ENCODE measurements at regions not wholly inside any gene's neighbourhood (a gene's known extent, or its start where the extent isn't known, plus 50 kb on each side); places are given as distances from the start of the nearest gene placed in this dataset.

DNA sequence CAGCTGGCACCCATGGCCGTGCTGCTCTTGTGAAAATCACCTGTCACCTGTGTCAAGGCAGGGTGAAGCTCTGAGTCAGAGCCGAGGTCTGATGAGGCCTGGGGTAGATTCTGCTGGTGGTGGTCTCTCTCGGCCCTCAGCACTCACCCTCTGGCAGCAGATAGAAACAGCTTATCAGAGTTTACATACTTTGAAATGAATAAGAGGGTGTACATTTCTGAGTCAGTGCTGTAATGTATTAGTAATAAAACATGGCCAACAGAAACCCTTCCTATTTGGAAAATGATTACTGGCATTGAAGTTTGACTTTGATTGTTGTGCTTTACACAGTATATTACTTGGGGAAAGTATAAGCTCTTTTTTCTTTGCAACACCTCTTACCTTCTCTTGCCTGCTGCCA, 228.8 kb downstream of the SNX10 start:
- ChIA-PET CTCF (no interaction called here), POLR2A (no interaction called here)
- intact Hi-C loops (cut with micrococcal nuclease), result no loop called here
- ATAC-seq (no peak), DNase-seq (no peak)
- Mint-ChIP-seq H3K36me3 (ENCODE audit: low read depth) (no peaks in the 10 kb centered on the region), H3K9me3 (no peaks in the 10 kb centered on the region), H3K4me3 (no peak overlapping the region), H3K27ac (no peak overlapping the region), H3K27me3 (peaks cover 1% of the 10 kb centered on the region), H3K4me1 (ENCODE audit: low read depth) (no peaks in the 10 kb centered on the region)
- TF ChIP-seq CTCF (IDR thresholded peaks at IDR 0.05), result no peak

- DNase-seq (no peak), ATAC-seq (no peak)
- intact Hi-C loops (cut with micrococcal nuclease), result no loop called here
- peaks cover 1% of the 10 kb centered on the region for H3K27me3 Mint-ChIP-seq
- H3K27ac Mint-ChIP-seq, result no peak overlapping the region
- H3K4me3 Mint-ChIP-seq, result no peak overlapping the region
- TF ChIP-seq CTCF (IDR thresholded peaks at IDR 0.05), result no peak
- POLR2A ChIA-PET, result no interaction called here
- H3K36me3 Mint-ChIP-seq (ENCODE audit: low read depth), result no peaks in the 10 kb centered on the region
- no peaks in the 10 kb centered on the region for H3K9me3 Mint-ChIP-seq
- H3K4me1 Mint-ChIP-seq (ENCODE audit: low read depth), result no peaks in the 10 kb centered on the region
- CTCF ChIA-PET, result no interaction called here
Measured at GRCh38 chr7:26522633-26523032, 231.0 kb downstream of the SNX10 start.

DNA sequence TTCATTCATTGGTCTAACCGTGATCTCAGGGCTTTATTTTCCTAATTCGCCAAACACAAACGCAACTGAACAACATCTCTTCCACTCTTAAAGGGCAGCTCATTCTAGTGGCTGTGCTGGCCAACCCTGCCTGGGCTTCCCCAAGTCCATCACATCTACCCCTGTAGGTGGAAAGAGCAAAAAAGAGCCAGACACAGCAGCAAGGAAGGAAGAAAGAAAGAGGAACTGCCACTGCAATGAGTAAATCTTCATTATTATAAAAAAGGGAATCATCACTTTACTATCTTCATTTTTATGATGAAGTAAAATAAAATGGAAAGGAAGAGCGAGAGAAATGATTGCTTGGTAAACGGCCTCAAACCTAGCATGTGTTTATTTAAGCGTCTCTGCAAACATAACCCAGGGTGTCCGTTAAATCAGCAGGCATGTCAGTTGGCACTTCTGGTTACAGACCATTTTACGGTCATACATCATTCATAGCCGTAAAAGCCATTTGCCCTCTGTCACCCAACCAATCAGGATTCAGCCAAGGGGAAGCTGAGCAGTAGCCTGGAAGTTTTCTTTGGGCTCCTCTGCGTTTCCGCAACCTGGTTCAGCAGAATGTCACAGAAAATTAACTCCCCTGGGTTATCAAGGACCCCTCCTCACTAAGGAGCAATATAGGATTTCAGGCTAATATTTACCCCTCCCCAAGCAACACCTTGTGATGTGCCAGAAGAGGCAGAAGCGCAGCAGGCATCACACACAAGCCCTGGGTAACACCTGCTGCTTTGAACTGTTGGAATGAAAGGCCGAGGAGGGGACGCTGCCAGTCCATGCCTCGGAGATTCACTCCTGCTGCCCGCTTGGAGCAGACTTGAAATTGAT, 234.0 kb downstream of the SNX10 start:
- Mint-ChIP-seq H3K36me3 (ENCODE audit: low read depth) (no peaks in the 10 kb centered on the region), H3K4me1 (ENCODE audit: low read depth) (no peaks in the 10 kb centered on the region), H3K27me3 (peaks cover 2% of the 10 kb centered on the region), H3K27ac (no peak overlapping the region), H3K9me3 (no peaks in the 10 kb centered on the region), H3K4me3 (no peak overlapping the region)
- POLR2A ChIA-PET, result no interaction called here
- ATAC-seq (no peak), DNase-seq (no peak)
- no peak for TF ChIP-seq CTCF (IDR thresholded peaks at IDR 0.05)
- intact Hi-C loops (cut with micrococcal nuclease), result no loop called here
- CTCF ChIA-PET, result no interaction called here

DNA sequence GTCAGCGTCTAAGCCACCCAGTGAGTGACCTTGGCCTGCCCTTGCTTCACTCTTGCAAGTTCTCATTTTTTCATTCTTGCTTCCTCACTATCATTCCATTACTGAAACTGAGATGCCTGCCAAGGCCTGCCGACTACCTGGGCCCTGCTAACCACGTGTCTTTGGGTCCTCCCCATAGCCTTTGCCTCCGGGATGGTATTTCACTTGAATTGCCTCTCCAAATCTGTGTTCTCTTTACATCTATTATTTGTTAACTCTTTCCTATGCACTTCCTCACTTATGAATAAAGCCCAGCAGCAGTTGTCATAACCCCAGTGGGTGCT, 234.6 kb downstream of the SNX10 start:
- ChIA-PET POLR2A (no interaction called here), CTCF (no interaction called here)
- DNase-seq (no peak), ATAC-seq (no peak)
- no peaks in the 10 kb centered on the region for H3K36me3 Mint-ChIP-seq (ENCODE audit: low read depth)
- H3K4me1 Mint-ChIP-seq (ENCODE audit: low read depth), result no peaks in the 10 kb centered on the region
- peaks cover 5% of the 10 kb centered on the region for H3K27me3 Mint-ChIP-seq
- H3K4me3 Mint-ChIP-seq, result no peak overlapping the region
- H3K9me3 Mint-ChIP-seq, result no peaks in the 10 kb centered on the region
- no peak overlapping the region for H3K27ac Mint-ChIP-seq
- intact Hi-C loops (cut with micrococcal nuclease), result no loop called here
- TF ChIP-seq CTCF (IDR thresholded peaks at IDR 0.05), result no peak

DNA sequence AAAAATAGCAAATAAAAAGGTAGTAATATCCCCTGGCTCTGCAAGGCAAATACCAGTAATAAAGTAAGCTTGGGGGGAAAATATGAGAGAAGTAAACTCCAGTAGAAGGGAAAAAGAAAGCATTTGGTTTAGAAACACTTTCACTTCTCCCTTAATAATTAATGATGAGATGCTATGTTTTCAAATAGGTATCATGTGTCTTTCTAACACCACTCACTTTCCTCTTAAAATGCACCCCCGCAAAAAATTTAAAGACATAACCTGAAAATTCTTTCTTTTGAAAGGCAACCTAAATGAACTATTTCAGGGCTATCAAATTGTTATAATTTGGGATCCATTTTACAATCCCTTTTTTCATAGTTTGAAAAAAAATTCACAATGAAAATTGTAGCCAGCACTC, 240.3 kb downstream of the SNX10 start:
- CTCF ChIA-PET, result interaction anchor here (0.9 kb wide), 1 partner anchor 333 kb away, joined by 3 read pairs; no protein-coding TSS in a partner anchor
- intact Hi-C loops (cut with micrococcal nuclease), result no loop called here
- no peak for TF ChIP-seq CTCF (IDR thresholded peaks at IDR 0.05)
- Mint-ChIP-seq H3K4me1 (ENCODE audit: low read depth) (no peaks in the 10 kb centered on the region), H3K27ac (no peak overlapping the region), H3K27me3 (peaks cover 11% of the 10 kb centered on the region), H3K4me3 (no peak overlapping the region), H3K9me3 (no peaks in the 10 kb centered on the region), H3K36me3 (ENCODE audit: low read depth) (no peaks in the 10 kb centered on the region)
- ATAC-seq (no peak), DNase-seq (no peak)
- POLR2A ChIA-PET, result no interaction called here

Data from activated CD8-positive, alpha-beta T cell treated with anti-CD3 and anti-CD28 coated beads for 36 hours (primary cell).